ENCODE measurements at regions not wholly inside any gene's neighbourhood (a gene's known extent, or its start where the extent isn't known, plus 50 kb on each side); places are given as distances from the start of the nearest gene placed in this dataset.

DNA sequence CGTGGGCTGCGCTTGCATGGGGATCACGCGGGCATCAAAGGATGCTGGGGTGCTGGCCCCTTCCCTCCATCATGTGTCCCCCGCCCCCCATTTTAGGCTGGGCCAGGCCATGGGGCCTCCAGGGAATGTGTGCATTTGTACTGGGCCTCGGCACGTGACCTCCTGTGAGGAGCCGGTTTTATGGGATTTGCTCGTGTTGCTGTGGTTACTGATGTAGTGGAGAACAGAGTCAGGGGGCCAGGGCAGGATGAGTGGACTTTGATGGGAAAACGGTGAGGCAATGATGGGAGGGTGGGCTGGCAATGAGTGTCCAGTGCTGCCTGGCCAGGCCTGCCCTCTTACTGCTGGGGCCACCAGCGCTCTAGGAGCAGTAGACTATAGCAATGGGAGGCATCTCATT is 257.7 kb downstream of the LOXHD1 start:
- TF ChIP-seq FOXJ3 (CRISPR knock-in tag; IDR thresholded peaks at IDR 0.05; ENCODE audit: borderline replicate concordance): no peak
- no peak for TF ChIP-seq NFE2L1 (CRISPR knock-in tag; IDR thresholded peaks at IDR 0.05)
- TF ChIP-seq, protein P1, sequence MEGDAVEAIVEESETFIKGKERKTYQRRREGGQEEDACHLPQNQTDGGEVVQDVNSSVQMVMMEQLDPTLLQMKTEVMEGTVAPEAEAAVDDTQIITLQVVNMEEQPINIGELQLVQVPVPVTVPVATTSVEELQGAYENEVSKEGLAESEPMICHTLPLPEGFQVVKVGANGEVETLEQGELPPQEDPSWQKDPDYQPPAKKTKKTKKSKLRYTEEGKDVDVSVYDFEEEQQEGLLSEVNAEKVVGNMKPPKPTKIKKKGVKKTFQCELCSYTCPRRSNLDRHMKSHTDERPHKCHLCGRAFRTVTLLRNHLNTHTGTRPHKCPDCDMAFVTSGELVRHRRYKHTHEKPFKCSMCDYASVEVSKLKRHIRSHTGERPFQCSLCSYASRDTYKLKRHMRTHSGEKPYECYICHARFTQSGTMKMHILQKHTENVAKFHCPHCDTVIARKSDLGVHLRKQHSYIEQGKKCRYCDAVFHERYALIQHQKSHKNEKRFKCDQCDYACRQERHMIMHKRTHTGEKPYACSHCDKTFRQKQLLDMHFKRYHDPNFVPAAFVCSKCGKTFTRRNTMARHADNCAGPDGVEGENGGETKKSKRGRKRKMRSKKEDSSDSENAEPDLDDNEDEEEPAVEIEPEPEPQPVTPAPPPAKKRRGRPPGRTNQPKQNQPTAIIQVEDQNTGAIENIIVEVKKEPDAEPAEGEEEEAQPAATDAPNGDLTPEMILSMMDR (IDR thresholded peaks at IDR 0.05): no peak
- no peak for TF ChIP-seq KAT7 (CRISPR knock-in tag; IDR thresholded peaks at IDR 0.05; ENCODE audit: borderline replicate concordance)
- no peak for TF ChIP-seq ZNF423 (CRISPR knock-in tag; IDR thresholded peaks at IDR 0.05)
- TF ChIP-seq ELF4 (CRISPR knock-in tag; IDR thresholded peaks at IDR 0.05; ENCODE audit: low read depth): no peak
- no peak for TF ChIP-seq TCF7 (CRISPR knock-in tag; IDR thresholded peaks at IDR 0.05; ENCODE audit: low read depth)
- TF ChIP-seq, protein P2, sequence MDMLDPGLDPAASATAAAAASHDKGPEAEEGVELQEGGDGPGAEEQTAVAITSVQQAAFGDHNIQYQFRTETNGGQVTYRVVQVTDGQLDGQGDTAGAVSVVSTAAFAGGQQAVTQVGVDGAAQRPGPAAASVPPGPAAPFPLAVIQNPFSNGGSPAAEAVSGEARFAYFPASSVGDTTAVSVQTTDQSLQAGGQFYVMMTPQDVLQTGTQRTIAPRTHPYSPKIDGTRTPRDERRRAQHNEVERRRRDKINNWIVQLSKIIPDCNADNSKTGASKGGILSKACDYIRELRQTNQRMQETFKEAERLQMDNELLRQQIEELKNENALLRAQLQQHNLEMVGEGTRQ (CRISPR knock-in tag; IDR thresholded peaks at IDR 0.05): no peak
- no peak for TF ChIP-seq CREB1 (CRISPR knock-in tag; IDR thresholded peaks at IDR 0.05)
- TF ChIP-seq, protein P3, sequence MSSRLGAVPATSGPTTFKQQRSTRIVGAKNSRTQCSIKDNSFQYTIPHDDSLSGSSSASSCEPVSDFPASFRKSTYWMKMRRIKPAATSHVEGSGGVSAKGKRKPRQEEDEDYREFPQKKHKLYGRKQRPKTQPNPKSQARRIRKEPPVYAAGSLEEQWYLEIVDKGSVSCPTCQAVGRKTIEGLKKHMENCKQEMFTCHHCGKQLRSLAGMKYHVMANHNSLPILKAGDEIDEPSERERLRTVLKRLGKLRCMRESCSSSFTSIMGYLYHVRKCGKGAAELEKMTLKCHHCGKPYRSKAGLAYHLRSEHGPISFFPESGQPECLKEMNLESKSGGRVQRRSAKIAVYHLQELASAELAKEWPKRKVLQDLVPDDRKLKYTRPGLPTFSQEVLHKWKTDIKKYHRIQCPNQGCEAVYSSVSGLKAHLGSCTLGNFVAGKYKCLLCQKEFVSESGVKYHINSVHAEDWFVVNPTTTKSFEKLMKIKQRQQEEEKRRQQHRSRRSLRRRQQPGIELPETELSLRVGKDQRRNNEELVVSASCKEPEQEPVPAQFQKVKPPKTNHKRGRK (CRISPR knock-in tag; IDR thresholded peaks at IDR 0.05; ENCODE audit: borderline replicate concordance): no peak
- TF ChIP-seq, protein P4, sequence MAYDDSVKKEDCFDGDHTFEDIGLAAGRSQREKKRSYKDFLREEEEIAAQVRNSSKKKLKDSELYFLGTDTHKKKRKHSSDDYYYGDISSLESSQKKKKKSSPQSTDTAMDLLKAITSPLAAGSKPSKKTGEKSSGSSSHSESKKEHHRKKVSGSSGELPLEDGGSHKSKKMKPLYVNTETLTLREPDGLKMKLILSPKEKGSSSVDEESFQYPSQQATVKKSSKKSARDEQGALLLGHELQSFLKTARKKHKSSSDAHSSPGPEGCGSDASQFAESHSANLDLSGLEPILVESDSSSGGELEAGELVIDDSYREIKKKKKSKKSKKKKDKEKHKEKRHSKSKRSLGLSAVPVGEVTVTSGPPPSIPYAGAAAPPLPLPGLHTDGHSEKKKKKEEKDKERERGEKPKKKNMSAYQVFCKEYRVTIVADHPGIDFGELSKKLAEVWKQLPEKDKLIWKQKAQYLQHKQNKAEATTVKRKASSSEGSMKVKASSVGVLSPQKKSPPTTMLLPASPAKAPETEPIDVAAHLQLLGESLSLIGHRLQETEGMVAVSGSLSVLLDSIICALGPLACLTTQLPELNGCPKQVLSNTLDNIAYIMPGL (CRISPR knock-in tag; IDR thresholded peaks at IDR 0.05): no peak
- no peak for TF ChIP-seq ESRRA (CRISPR knock-in tag; IDR thresholded peaks at IDR 0.05; ENCODE audit: borderline replicate concordance)
